Left ventricle myocardium inferior (tissue), 1 donor: ENCODE measurements at regions not wholly inside any gene's neighbourhood (a gene's known extent, or its start where the extent isn't known, plus 50 kb on each side); places are given as distances from the start of the nearest gene placed in this dataset.
"Not testable (repeated sequence)": the region's sequence is repeated elsewhere in the genome, so short reads cannot be mapped to it uniquely, and the experiment has no call there.

ENCODE experiments used
- DNase-seq: peaks from one replicate; pipeline ENCODE4 v3.0.0-alpha.2; 2020
- H3K27ac ChIP-seq: fragments of 200-600 bp; replicated peaks from 2 replicates; pipeline ENCODE4 v1.8.0; 2021
- H3K27me3 ChIP-seq: fragments of 200-600 bp; 2 replicates; pipeline ENCODE4 v1.8.0; 2021; ENCODE audit warnings: low read depth
- H3K36me3 ChIP-seq: fragments of 200-600 bp; 2 replicates; pipeline ENCODE4 v1.8.0; 2021
- H3K4me1 ChIP-seq: fragments of 200-600 bp; 2 replicates; pipeline ENCODE4 v1.8.0; 2021
- H3K4me3 ChIP-seq: fragments of 200-600 bp; 2 replicates; pipeline ENCODE4 v1.8.0; 2021; ENCODE audit warnings: mild to moderate bottlenecking, moderate library complexity
- H3K9me3 ChIP-seq: fragments of 200-600 bp; replicated peaks from 2 replicates; pipeline ENCODE4 v1.8.0; 2021
- CTCF ChIP-seq: fragments of 200-600 bp; IDR thresholded peaks from 2 replicates; pipeline ENCODE4 v1.8.0; 2021; ENCODE audit warnings: antibody characterized with exemption, mild to moderate bottlenecking, borderline replicate concordance
- intact Hi-C: fragments of 100-400 bp; cut with micrococcal nuclease; formaldehyde crosslinking; loops from one replicate; pipeline ENCODE4 v1.11.0; 2022
- donor health status: DM: no; HTN: yes; CAD: no; lungs with severe emphysema.

DNA sequence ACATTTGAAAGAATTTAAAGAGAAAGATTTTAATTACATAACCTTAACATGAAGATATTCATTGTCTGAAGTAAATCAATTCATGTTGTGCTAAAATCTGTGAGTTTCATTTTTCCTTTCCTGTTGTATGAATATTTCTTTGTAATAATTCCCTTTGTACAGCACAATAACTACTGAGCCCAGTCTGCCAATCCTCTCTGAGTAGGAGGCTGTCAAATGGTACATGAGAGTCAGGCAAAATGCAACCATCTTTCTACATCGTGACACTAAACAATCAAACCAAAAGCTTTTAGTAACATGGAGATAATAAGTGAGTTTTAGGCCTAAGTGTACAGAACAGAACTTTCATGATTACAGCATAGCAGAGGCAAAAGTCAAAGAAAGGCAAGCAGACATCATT, 165.5 kb downstream of the PLPPR4 start:
- Histone ChIP-seq H3K36me3 (no peaks in the 10 kb centered on the region), H3K9me3 (peaks cover 11% of the 10 kb centered on the region), H3K27ac (no peak overlapping the region), H3K27me3 (no peaks in the 10 kb centered on the region), H3K4me3 (no peak overlapping the region), H3K4me1 (no peaks in the 10 kb centered on the region)
- DNase-seq, result no peak
- no peak for TF ChIP-seq CTCF
- intact Hi-C loops, result no loop called here

DNA sequence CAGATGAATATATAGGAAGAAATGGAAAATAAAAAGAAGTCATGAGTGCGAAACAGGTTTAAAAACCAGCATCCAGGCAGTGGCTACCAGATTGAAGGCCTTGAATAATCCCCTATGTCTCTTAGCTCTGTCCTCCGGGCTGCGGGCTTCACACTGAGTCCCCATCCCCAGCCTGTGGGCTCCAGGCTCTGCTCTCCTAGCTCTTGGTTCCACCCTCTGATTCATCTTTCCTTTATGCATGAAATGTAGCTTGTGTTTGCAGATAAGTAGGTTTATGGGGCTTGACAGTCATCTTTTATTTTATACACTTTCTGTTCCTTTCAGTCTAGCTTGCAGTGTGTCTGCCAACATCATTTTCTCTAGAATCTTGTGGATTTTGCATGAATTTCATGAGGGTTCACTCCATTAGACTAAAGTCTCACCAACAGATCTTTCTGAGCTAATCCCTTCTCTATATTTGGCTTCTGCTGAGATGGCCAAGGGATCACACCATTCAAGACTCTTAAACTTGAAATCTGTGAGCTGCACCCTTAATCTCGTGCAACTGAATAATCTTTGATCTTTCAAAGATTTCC, 174.5 kb downstream of the PLPPR4 start:
- Histone ChIP-seq H3K4me3 (no peak overlapping the region), H3K9me3 (no peaks in the 10 kb centered on the region), H3K27me3 (no peaks in the 10 kb centered on the region), H3K27ac (no peak overlapping the region), H3K36me3 (no peaks in the 10 kb centered on the region), H3K4me1 (no peaks in the 10 kb centered on the region)
- no peak for DNase-seq
- TF ChIP-seq CTCF, result no peak
- intact Hi-C loops, result no loop called here

- TF ChIP-seq CTCF, result no peak
- intact Hi-C loops, result no loop called here
Observed at GRCh38 chr1:99439433-99440075, 175.3 kb downstream of the PLPPR4 start.

DNA sequence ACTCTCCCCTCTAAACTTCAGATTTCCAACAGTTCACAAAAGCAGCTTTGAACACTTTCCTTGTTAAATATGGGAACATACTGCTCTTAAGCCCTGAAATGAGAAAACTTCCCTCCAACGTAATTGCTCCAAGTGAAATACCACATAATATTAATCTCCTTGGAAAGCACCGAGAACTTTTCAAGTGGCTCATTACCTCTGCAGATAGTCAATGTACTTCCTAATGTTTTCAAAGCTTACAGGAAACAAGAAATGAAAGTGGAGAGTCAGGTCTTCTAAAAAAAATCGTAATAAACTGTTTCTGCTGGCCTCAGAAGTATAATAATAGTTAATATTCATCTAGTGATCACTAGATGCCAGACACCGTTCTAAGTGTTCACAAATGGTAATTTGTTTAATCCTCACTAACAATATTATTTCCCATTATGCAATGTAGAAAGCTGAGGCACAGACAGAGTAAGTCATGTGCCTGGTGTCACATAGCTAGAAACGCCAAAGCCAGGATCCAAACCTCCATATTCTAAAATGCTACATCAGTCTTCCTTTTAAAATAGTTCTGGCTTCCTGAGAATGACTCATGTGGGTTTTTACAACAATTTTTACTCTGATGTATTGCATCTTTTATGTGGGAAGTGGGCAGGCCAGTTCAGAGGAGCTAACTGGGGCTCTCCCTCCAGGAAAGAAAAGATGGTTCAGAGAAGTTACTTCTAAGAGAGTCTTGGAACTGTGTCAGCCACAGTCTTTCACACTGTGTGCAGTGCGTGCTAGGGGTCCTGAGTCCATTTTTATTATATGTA, 177.2 kb downstream of the PLPPR4 start:
- Histone ChIP-seq H3K36me3 (no peaks in the 10 kb centered on the region), H3K4me3 (no peak overlapping the region), H3K27ac (peak overlapping the region; percentile 21), H3K4me1 (peaks cover 15% of the 10 kb centered on the region), H3K9me3 (no peaks in the 10 kb centered on the region), H3K27me3 (no peaks in the 10 kb centered on the region)
- no peak for DNase-seq
- TF ChIP-seq CTCF, result no peak
- intact Hi-C loops, result no loop called here

More at GRCh38 chr1:99439433-99440075, 175.3 kb downstream of the PLPPR4 start:
- H3K27me3 ChIP-seq, result no peaks in the 10 kb centered on the region
- no peaks in the 10 kb centered on the region for H3K36me3 ChIP-seq
- no peak overlapping the region for H3K4me3 ChIP-seq
- no peaks in the 10 kb centered on the region for H3K9me3 ChIP-seq
- no peaks in the 10 kb centered on the region for H3K4me1 ChIP-seq
- no peak for DNase-seq
- H3K27ac ChIP-seq, result no peak overlapping the region

GRCh38 chr1:99444211-99444927, 180.1 kb downstream of the PLPPR4 start:
- intact Hi-C loops, H3K4me3 ChIP-seq, H3K36me3 ChIP-seq, DNase-seq, H3K27ac ChIP-seq, H3K27me3 ChIP-seq, H3K9me3 ChIP-seq: not testable (repeated sequence)
- peaks cover 15% of the 10 kb centered on the region for H3K4me1 ChIP-seq
